Neuronal stem cell (in vitro differentiated cells): ENCODE measurements at regions not wholly inside any gene's neighbourhood (a gene's known extent, or its start where the extent isn't known, plus 50 kb on each side); places are given as distances from the start of the nearest gene placed in this dataset.
"Not testable (repeated sequence)": the region's sequence is repeated elsewhere in the genome, so short reads cannot be mapped to it uniquely, and the experiment has no call there.

ENCODE experiments used
- DNase-seq: peaks from one replicate; pipeline ENCODE4 v3.0.0-alpha.2; 2013; ENCODE audit warnings: low spot score
- H2AFZ ChIP-seq: one replicate; pipeline ENCODE4 v1.6.1; 2013; ENCODE audit warnings: mild to moderate bottlenecking, low read length, inconsistent platforms
- H2AK5ac ChIP-seq: 2 replicates; pipeline ENCODE4 v1.6.1; 2013; ENCODE audit warnings: low read depth, mild to moderate bottlenecking, inconsistent platforms, low read length, moderate library complexity, mixed read lengths
- H2BK120ac ChIP-seq: 2 replicates; pipeline ENCODE4 v1.6.1; 2013; ENCODE audit warnings: low read depth, mild to moderate bottlenecking, inconsistent platforms, low read length, moderate library complexity, mixed read lengths
- H2BK12ac ChIP-seq: one replicate; pipeline ENCODE4 v1.6.1; 2013; ENCODE audit warnings: low read length, inconsistent platforms
- H2BK15ac ChIP-seq: 2 replicates; pipeline ENCODE4 v1.6.1; 2013; ENCODE audit warnings: mild to moderate bottlenecking, low read length, inconsistent platforms, mixed read lengths
- H2BK5ac ChIP-seq: one replicate; pipeline ENCODE4 v1.6.1; 2013; ENCODE audit warnings: inconsistent platforms, mild to moderate bottlenecking, low read length, moderate library complexity
- H3K14ac ChIP-seq: one replicate; pipeline ENCODE4 v1.6.1; 2013; ENCODE audit warnings: low read length, inconsistent platforms
- H3K18ac ChIP-seq: 2 replicates; pipeline ENCODE4 v1.6.1; 2013; ENCODE audit warnings: low read length, inconsistent platforms
- H3K23ac ChIP-seq: 2 replicates; pipeline ENCODE4 v1.6.1; 2013; ENCODE audit warnings: low read depth, mild to moderate bottlenecking, mixed read lengths, low read length, inconsistent platforms; ENCODE audit not compliant: poor library complexity
- H3K27ac ChIP-seq: replicated peaks from 3 replicates; pipeline ENCODE4 v1.5.1; 2013; ENCODE audit warnings: low read length, inconsistent platforms
- H3K27me3 ChIP-seq, 3 experiments: 2 replicates each; pipeline ENCODE4 v1.6.1; 2013; ENCODE audit warnings: low read length in 3 of 3, mild to moderate bottlenecking in 2 of 3, inconsistent platforms in 1 of 3, low read depth in 1 of 3, mixed read lengths in 1 of 3, moderate library complexity in 1 of 3; ENCODE audit not compliant: control insufficient read depth in 3 of 3, insufficient read depth in 3 of 3
- H3K36me3 ChIP-seq, 2 donors: replicated peaks in 1 of 2; 2 replicates each; pipeline ENCODE4 v1.6.1; 2013; ENCODE audit warnings: low read length in 2 of 2; ENCODE audit not compliant: control insufficient read depth in 2 of 2, insufficient read depth in 2 of 2
- H3K4ac ChIP-seq: 2 replicates; pipeline ENCODE4 v1.6.1; 2013; ENCODE audit warnings: inconsistent platforms, mild to moderate bottlenecking, low read length, moderate library complexity
- H3K4me1 ChIP-seq, 2 donors: 1 replicate in 1 of 2; 2 replicates in 1 of 2; pipeline ENCODE4 v1.6.1; 2013; ENCODE audit warnings: low read length in 2 of 2, low read depth in 1 of 2; ENCODE audit not compliant: control insufficient read depth in 2 of 2, insufficient read depth in 1 of 2
- H3K4me2 ChIP-seq: one replicate; pipeline ENCODE4 v1.6.1; 2013; ENCODE audit warnings: mild to moderate bottlenecking, low read length, inconsistent platforms; ENCODE audit not compliant: insufficient read depth, poor library complexity, severe bottlenecking
- H3K4me3 ChIP-seq, 2 donors: 2 replicates each; pipeline ENCODE4 v1.5.1; 2013; ENCODE audit warnings: low read length in 2 of 2, mild to moderate bottlenecking in 2 of 2, inconsistent platforms in 1 of 2, moderate library complexity in 1 of 2
- H3K79me1 ChIP-seq: one replicate; pipeline ENCODE4 v1.6.1; 2013; ENCODE audit warnings: low read depth, mild to moderate bottlenecking, inconsistent platforms, low read length, moderate library complexity
- H3K9ac ChIP-seq: one replicate; pipeline ENCODE4 v1.6.1; 2013; ENCODE audit warnings: mild to moderate bottlenecking, low read depth, low read length, inconsistent platforms; ENCODE audit not compliant: poor library complexity
- H3K9me3 ChIP-seq, 2 donors: replicated peaks in 1 of 2; 2 replicates each; pipeline versions ENCODE3 to v1.6.1; 2013; ENCODE audit warnings: low read length in 2 of 2, mild to moderate bottlenecking in 2 of 2, inconsistent platforms in 1 of 2, low read depth in 1 of 2, mixed read lengths in 1 of 2, moderate library complexity in 1 of 2; ENCODE audit not compliant: control insufficient read depth in 2 of 2, insufficient read depth in 1 of 2
- H4K8ac ChIP-seq: one replicate; pipeline ENCODE4 v1.6.1; 2013; ENCODE audit warnings: low read depth, mild to moderate bottlenecking, inconsistent platforms, low read length, moderate library complexity
- H4K91ac ChIP-seq: one replicate; pipeline ENCODE4 v1.6.1; 2013; ENCODE audit warnings: low read length, low read depth, mild to moderate bottlenecking, inconsistent platforms; ENCODE audit not compliant: poor library complexity
- WGBS, 2 donors: extraction: QIAGEN DNeasy Blood & Tissue Kit; methylation state at CpG; one replicate each; pipeline ENCODE4 v1.1.7; 2013; ENCODE audit warnings: missing lambda C conversion rate in 2 of 2, mixed read lengths in 1 of 2; ENCODE audit not compliant: insufficient read length in 2 of 2, insufficient replicate concordance in 1 of 2; ENCODE audit errors: extremely low coverage in 2 of 2; 5-methylcytosine and 5-hydroxymethylcytosine counted together

GRCh38 chr13:111787321-111787720 is 279.6 kb upstream of the SOX1 start:
- H2AFZ ChIP-seq, H3K14ac ChIP-seq, H3K4me2 ChIP-seq, H4K91ac ChIP-seq, H3K4ac ChIP-seq, H2BK12ac ChIP-seq, H3K23ac ChIP-seq, H3K4me1 ChIP-seq, H2BK120ac ChIP-seq, DNase-seq, H3K27ac ChIP-seq, H3K9ac ChIP-seq, H3K9me3 ChIP-seq, H2BK5ac ChIP-seq, H4K8ac ChIP-seq, H3K27me3 ChIP-seq, H2BK15ac ChIP-seq, H3K18ac ChIP-seq, H2AK5ac ChIP-seq, H3K79me1 ChIP-seq, H3K4me3 ChIP-seq, H3K36me3 ChIP-seq: not testable (repeated sequence)
- no CpG with 5 or more reads among the region's 5 CpGs for WGBS, 2 donors

GRCh38 chr13:111789011-111789410 is 277.9 kb upstream of the SOX1 start:
- Histone ChIP-seq H2BK120ac (peak overlapping the region; percentile 91), H3K27ac (no peak overlapping the region), H3K36me3 (no peaks in the 10 kb centered on the region), H4K91ac (no peak overlapping the region), H2AK5ac (peak overlapping the region; percentile 86), H4K8ac (no peak overlapping the region), H3K27me3 (peaks cover 0 to 3% (median 0%) of the 10 kb centered on the region in 3 experiments), H3K14ac (no peak overlapping the region), H2AFZ (no peak overlapping the region), H3K4me2 (no peak overlapping the region), H3K79me1 (no peaks in the 10 kb centered on the region), H3K4me3 (no peak overlapping the region), H3K18ac (peak overlapping the region; percentile 70), H2BK15ac (peak overlapping the region; percentile 10), H3K9ac (peak overlapping the region; percentile 12), H2BK5ac (no peak overlapping the region), H3K4me1 (no peaks in the 10 kb centered on the region), H3K9me3 (no peaks in the 10 kb centered on the region), H3K23ac (peak overlapping the region; percentile 65), H3K4ac (no peak overlapping the region), H2BK12ac (no peak overlapping the region)
- WGBS, 2 donors: no CpG with 5 or more reads among the region's 8 CpGs
- no peak for DNase-seq

DNA sequence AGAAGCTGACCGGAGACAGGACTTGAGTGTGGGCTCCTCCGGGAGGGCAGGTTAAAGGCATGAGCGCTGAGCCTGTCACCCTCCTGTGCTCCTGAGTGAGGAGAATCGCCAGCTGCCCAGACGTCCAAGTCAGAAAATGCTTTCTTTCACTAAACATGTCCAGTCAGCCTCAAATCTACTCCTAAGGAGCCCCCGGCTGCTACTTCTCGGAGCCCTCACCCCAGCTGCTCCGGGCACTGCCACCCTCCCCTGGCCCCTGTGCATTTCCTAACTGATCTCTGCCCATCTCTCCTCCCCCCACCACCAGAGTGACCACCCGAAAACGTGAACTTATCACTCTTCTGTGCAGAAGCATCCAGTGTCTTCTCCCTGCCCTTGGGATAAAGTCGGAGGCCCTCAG is 277.5 kb upstream of the SOX1 start:
- no peak overlapping the region for H3K9ac ChIP-seq
- H3K4me1 ChIP-seq: no peaks in the 10 kb centered on the region
- no peak overlapping the region for H4K91ac ChIP-seq
- H3K18ac ChIP-seq: peak overlapping the region; percentile 64
- no CpG with 5 or more reads among the region's 11 CpGs for WGBS, 2 donors
- H2AK5ac ChIP-seq: peak overlapping the region; percentile 86
- no peak overlapping the region for H2AFZ ChIP-seq
- no peaks in the 10 kb centered on the region for H3K79me1 ChIP-seq
- peaks cover 0 to 3% (median 0%) of the 10 kb centered on the region in 3 experiments for H3K27me3 ChIP-seq
- H3K27ac ChIP-seq: no peak overlapping the region
- peak overlapping the region; percentile 10 for H2BK15ac ChIP-seq
- H3K14ac ChIP-seq: no peak overlapping the region
- no peaks in the 10 kb centered on the region for H3K36me3 ChIP-seq
- H4K8ac ChIP-seq: no peak overlapping the region
- H3K9me3 ChIP-seq: no peaks in the 10 kb centered on the region
- H2BK5ac ChIP-seq: no peak overlapping the region
- H3K23ac ChIP-seq: peak overlapping the region; percentile 65
- H3K4me2 ChIP-seq: no peak overlapping the region
- no peak overlapping the region for H2BK12ac ChIP-seq
- no peak overlapping the region for H3K4me3 ChIP-seq
- DNase-seq: no peak
- no peak overlapping the region for H3K4ac ChIP-seq
- peak overlapping the region; percentile 91 for H2BK120ac ChIP-seq

GRCh38 chr13:111790621-111791020 is 276.3 kb upstream of the SOX1 start:
- no peak overlapping the region for H3K27ac ChIP-seq
- peak overlapping the region in 1 of 2 donors; percentile 4 for H3K4me3 ChIP-seq
- no peak overlapping the region for H2AFZ ChIP-seq
- H3K9me3 ChIP-seq: no peaks in the 10 kb centered on the region
- H2BK12ac ChIP-seq: no peak overlapping the region
- H3K18ac ChIP-seq: no peak overlapping the region
- H3K4ac ChIP-seq: peak overlapping the region; percentile 56
- no peak overlapping the region for H4K91ac ChIP-seq
- H3K36me3 ChIP-seq: no peaks in the 10 kb centered on the region
- no peak overlapping the region for H3K14ac ChIP-seq
- H3K27me3 ChIP-seq: peaks cover 0 to 3% (median 0%) of the 10 kb centered on the region in 3 experiments
- no peaks in the 10 kb centered on the region for H3K4me1 ChIP-seq
- H4K8ac ChIP-seq: no peak overlapping the region
- H3K23ac ChIP-seq: no peak overlapping the region
- no peak overlapping the region for H3K9ac ChIP-seq
- H2BK15ac ChIP-seq: no peak overlapping the region
- DNase-seq: no peak
- no peak overlapping the region for H2AK5ac ChIP-seq
- no peak overlapping the region for H3K4me2 ChIP-seq
- WGBS, 2 donors: no CpG with 5 or more reads among the region's 5 CpGs
- no peak overlapping the region for H2BK120ac ChIP-seq
- H2BK5ac ChIP-seq: no peak overlapping the region
- no peaks in the 10 kb centered on the region for H3K79me1 ChIP-seq
